Esophagus muscularis mucosa (tissue), 3 donors: ENCODE measurements at regions not wholly inside any gene's neighbourhood (a gene's known extent, or its start where the extent isn't known, plus 50 kb on each side); places are given as distances from the start of the nearest gene placed in this dataset.
"Not testable (repeated sequence)": the region's sequence is repeated elsewhere in the genome, so short reads cannot be mapped to it uniquely, and the experiment has no call there.

Experiments
- EP300 ChIP-seq: sonication (generic); formaldehyde crosslinking; IDR thresholded peaks from one replicate; pipeline ENCODE4 v1.6.1; 2017; ENCODE audit warnings: antibody characterized with exemption
- TF ChIP-seq, protein P1 (sequence below), 3 experiments: fragments of 200-600 bp in 2 of 3; fragments of 450-650 bp in 1 of 3; sonication (generic) in 2 of 3; IDR thresholded peaks; one replicate each; pipeline ENCODE4 v1.5.1; 2017 to 2019; ENCODE audit warnings: antibody characterized with exemption in 3 of 3, mild to moderate bottlenecking in 2 of 3, moderate library complexity in 1 of 3

GRCh38 chr10:38354410-38354809 is 260.3 kb downstream of the ZNF37A start:
- not testable (repeated sequence) for TF ChIP-seq EP300
- TF ChIP-seq, protein P1, sequence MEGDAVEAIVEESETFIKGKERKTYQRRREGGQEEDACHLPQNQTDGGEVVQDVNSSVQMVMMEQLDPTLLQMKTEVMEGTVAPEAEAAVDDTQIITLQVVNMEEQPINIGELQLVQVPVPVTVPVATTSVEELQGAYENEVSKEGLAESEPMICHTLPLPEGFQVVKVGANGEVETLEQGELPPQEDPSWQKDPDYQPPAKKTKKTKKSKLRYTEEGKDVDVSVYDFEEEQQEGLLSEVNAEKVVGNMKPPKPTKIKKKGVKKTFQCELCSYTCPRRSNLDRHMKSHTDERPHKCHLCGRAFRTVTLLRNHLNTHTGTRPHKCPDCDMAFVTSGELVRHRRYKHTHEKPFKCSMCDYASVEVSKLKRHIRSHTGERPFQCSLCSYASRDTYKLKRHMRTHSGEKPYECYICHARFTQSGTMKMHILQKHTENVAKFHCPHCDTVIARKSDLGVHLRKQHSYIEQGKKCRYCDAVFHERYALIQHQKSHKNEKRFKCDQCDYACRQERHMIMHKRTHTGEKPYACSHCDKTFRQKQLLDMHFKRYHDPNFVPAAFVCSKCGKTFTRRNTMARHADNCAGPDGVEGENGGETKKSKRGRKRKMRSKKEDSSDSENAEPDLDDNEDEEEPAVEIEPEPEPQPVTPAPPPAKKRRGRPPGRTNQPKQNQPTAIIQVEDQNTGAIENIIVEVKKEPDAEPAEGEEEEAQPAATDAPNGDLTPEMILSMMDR (IDR thresholded peaks at IDR 0.05): not testable (repeated sequence)
